ENCODE measurements at regions not wholly inside any gene's neighbourhood (a gene's known extent, or its start where the extent isn't known, plus 50 kb on each side); places are given as distances from the start of the nearest gene placed in this dataset.

DNA sequence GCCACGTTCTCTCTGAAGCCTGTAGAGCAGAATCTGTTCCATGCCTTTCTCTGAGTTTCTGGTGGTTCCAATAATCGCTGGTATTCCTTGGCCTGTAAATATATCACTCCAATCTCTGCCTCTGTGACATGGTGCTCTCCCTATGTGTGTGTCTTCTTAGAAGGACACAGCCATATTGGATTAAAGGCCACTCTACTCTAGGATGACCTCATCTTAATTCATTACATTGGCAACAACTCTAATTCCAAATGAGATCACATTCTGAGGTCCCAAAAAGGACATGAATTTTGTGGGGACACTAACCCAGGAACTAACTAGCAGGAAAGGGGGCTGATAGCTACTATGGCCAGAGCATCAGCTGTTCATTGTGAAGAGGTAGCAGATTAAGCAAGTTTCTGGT is 110.7 kb downstream of the KLF12 start:
- Histone ChIP-seq H3K36me3 (peaks cover 2 to 43% (median 21%) of the 10 kb centered on the region in 11 experiments; a peak in 17 of 22 replicates), H3K4me3 (no peak overlapping the region), H4K20me1 (no peaks in the 10 kb centered on the region), H3K4me1 (peaks cover 8 to 19% (median 14%) of the 10 kb centered on the region in 10 experiments), H3K27ac (no peak overlapping the region), H3K4me2 (no peak overlapping the region), H3K9me3 (replicated peaks in 1 of 11) (peaks cover 9 to 34% (median 23%) of the 10 kb centered on the region in 11 experiments; a peak in 19 of 22 replicates), H3K27me3 (no peaks in the 10 kb centered on the region), H3K9ac (no peak overlapping the region)
- TF ChIP-seq Cebpa-rat (IDR thresholded peaks at IDR 0.05): no peak

DNA sequence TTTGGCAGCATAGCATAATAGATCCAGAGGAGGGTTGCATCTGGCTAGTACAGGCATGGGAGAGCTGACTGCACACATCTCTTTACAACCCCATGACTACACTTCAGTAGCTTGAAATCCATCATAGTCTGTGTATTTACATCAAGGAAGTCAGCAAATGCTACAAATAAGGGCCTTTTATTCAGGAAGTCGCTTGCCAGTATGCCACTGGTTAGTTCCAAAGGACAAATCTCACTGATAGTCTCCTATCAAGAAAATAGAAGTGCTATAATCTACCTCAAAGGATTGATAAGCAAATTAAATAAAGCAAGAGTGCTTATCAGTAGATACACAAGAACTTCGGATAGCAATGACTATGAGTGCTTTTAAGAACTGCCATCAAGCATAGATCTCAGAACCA is 112.7 kb downstream of the KLF12 start:
- Histone ChIP-seq H3K27me3 (no peaks in the 10 kb centered on the region), H3K4me3 (no peak overlapping the region), H3K9me3 (replicated peaks in 1 of 11) (peaks cover 9 to 34% (median 23%) of the 10 kb centered on the region in 11 experiments; a peak in 19 of 22 replicates), H3K36me3 (peaks cover 2 to 43% (median 21%) of the 10 kb centered on the region in 11 experiments; a peak in 17 of 22 replicates), H3K27ac (no peak overlapping the region), H3K9ac (no peak overlapping the region), H4K20me1 (no peaks in the 10 kb centered on the region; a peak in 1 of 22 replicates), H3K4me1 (peaks cover 0 to 4% (median under 1%) of the 10 kb centered on the region in 10 experiments; a peak in 9 of 20 replicates), H3K4me2 (no peak overlapping the region)
- no peak for TF ChIP-seq Cebpa-rat (IDR thresholded peaks at IDR 0.05)

DNA sequence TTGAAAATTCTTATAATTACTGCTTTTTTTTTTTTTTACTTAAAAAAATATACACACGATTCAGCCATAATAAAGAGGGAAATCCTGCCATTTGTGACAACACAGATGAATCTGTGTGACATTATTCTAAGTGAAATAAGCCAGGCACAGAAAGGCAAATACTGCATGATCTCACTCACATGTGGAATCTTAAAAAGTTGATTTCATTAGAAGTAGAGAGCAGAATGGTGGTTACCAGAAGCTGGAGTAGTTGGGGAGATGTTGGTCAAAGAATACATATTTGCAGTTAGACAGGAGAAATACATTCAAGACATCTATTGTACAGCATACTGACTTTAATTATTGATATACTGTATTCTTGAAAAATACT is 116.2 kb downstream of the KLF12 start:
- Histone ChIP-seq H3K9ac (no peak overlapping the region), H3K36me3 (peaks cover 2 to 26% (median 15%) of the 10 kb centered on the region in 11 experiments; a peak in 16 of 22 replicates), H3K27me3 (no peaks in the 10 kb centered on the region), H3K4me3 (no peak overlapping the region), H3K27ac (no peak overlapping the region), H3K4me1 (peaks cover 0 to 3% (median 0%) of the 10 kb centered on the region in 10 experiments; a peak in 1 of 20 replicates), H3K9me3 (replicated peaks in 1 of 11) (peaks cover 8 to 25% (median 16%) of the 10 kb centered on the region in 11 experiments; a peak in 19 of 22 replicates), H4K20me1 (peaks cover 0 to 2% (median 0%) of the 10 kb centered on the region in 11 experiments; a peak in 2 of 22 replicates), H3K4me2 (no peak overlapping the region)
- TF ChIP-seq Cebpa-rat (IDR thresholded peaks at IDR 0.05): no peak

DNA sequence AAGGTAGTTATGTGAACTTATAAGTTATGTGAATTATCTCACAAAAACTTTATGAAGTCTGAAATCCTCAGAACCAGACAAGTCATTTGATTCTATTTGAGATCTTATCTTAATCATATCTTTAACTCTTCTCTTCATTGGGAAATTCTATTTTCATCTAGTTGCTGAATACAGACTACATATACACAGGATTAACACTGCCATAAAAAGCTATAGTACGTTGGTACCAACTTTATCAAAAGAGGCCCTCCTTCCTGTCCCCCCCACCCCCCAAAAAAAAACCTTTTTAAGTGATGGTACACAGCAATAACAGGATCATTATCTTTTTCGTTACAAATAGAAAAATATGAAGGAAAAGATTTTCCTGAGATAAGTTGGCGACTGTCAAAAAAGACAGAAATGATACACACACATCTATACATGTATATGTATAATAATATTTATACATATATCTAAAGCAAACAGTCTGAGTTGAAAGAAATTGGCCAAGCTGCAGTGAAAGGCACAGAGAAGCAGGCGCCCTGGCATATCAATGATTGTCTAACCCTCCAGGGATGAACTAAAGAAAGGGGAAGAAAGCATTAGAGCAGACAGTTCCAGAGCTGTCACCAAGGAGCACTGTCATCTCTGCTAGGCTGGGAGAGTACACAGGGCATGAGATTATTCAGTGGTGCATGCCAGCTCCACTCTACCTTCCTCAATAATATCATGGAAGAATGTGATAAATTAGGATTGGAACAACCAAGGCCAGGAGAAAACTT is 116.7 kb downstream of the KLF12 start:
- H3K9me3 ChIP-seq (replicated peaks in 1 of 11): peaks cover 3 to 19% (median 10%) of the 10 kb centered on the region in 11 experiments; a peak in 17 of 22 replicates
- no peak overlapping the region for H3K4me3 ChIP-seq
- TF ChIP-seq Cebpa-rat (IDR thresholded peaks at IDR 0.05): no peak
- no peak overlapping the region for H3K9ac ChIP-seq
- no peaks in the 10 kb centered on the region for H3K27me3 ChIP-seq
- peaks cover 2 to 21% (median 9%) of the 10 kb centered on the region in 11 experiments; a peak in 11 of 22 replicates for H3K36me3 ChIP-seq
- no peak overlapping the region for H3K27ac ChIP-seq
- no peak overlapping the region for H3K4me2 ChIP-seq
- peaks cover 0 to 3% (median 0%) of the 10 kb centered on the region in 10 experiments; a peak in 1 of 20 replicates for H3K4me1 ChIP-seq
- peaks cover 0 to 5% (median 0%) of the 10 kb centered on the region in 11 experiments; a peak in 2 of 22 replicates for H4K20me1 ChIP-seq

DNA sequence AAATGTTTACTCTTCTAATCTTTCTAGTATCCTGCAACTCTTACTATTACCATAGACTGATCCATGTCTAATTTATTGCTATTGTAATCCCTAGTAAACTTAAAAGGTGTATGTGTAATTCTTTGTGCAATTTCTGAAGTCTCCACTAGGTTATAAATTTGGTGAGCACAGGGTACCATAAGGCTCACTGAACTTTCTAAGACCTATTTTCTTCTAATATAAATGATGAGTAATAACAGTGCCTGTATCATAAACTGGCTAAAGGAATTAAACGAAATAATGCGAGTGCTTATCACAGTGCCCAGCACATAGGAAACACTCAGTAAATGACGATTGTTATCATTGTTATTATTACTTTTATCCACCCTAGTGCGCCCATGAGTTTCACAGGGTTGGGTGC is 119.1 kb downstream of the KLF12 start:
- no peak for TF ChIP-seq Cebpa-rat (IDR thresholded peaks at IDR 0.05)
- H3K9ac ChIP-seq: no peak overlapping the region
- no peaks in the 10 kb centered on the region for H3K27me3 ChIP-seq
- H3K27ac ChIP-seq: no peak overlapping the region
- H4K20me1 ChIP-seq: peaks cover 0 to 5% (median 0%) of the 10 kb centered on the region in 11 experiments; a peak in 2 of 22 replicates
- H3K4me1 ChIP-seq: peaks cover 0 to 6% (median 0%) of the 10 kb centered on the region in 10 experiments; a peak in 2 of 20 replicates
- H3K9me3 ChIP-seq (replicated peaks in 1 of 11): no peaks in the 10 kb centered on the region
- H3K4me2 ChIP-seq: no peak overlapping the region
- H3K4me3 ChIP-seq: no peak overlapping the region
- H3K36me3 ChIP-seq: no peaks in the 10 kb centered on the region; a peak in 2 of 22 replicates

DNA sequence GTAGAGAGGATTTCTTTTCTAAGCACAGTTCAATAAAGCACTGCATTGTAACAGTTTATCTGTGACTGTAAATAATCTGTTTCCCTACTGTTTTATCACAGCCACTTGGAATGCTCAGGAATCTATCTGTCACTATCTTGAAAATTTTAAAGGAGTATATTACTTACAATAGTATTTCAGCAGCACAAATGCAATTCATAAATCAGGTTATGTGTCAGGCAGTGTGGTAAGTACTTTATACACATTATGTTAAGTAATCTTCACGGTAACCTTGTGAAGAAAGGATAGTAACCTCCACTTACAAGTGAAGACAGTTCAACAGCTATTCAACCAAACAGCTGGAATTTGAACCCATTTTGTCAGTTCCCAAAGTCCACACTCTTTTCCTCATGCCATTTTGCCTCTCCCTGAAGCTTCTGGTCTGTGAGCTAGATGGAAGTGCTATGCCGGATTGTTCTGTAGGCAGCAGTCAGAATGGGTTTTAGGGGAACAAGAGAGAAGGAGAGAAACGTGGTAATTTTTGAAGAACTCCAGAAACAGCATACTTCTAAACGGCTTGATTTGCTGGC is 125.0 kb downstream of the KLF12 start:
- H3K9ac ChIP-seq: no peak overlapping the region
- no peak overlapping the region for H3K4me2 ChIP-seq
- TF ChIP-seq Cebpa-rat (IDR thresholded peaks at IDR 0.05): no peak
- peaks cover 0 to 10% (median 0%) of the 10 kb centered on the region in 11 experiments; a peak in 6 of 22 replicates for H3K36me3 ChIP-seq
- peaks cover 0 to 13% (median 2%) of the 10 kb centered on the region in 10 experiments; a peak in 9 of 20 replicates for H3K4me1 ChIP-seq
- H3K9me3 ChIP-seq (replicated peaks in 1 of 11): 0 out of 22 replicates have a peak, but pooled peaks cover 0 to 3% (median 0%) of the 10 kb centered on the region in 11 experiments
- H3K27me3 ChIP-seq: no peaks in the 10 kb centered on the region
- no peak overlapping the region for H3K27ac ChIP-seq
- no peak overlapping the region for H3K4me3 ChIP-seq
- peaks cover 0 to 5% (median 0%) of the 10 kb centered on the region in 11 experiments; a peak in 1 of 22 replicates for H4K20me1 ChIP-seq

DNA sequence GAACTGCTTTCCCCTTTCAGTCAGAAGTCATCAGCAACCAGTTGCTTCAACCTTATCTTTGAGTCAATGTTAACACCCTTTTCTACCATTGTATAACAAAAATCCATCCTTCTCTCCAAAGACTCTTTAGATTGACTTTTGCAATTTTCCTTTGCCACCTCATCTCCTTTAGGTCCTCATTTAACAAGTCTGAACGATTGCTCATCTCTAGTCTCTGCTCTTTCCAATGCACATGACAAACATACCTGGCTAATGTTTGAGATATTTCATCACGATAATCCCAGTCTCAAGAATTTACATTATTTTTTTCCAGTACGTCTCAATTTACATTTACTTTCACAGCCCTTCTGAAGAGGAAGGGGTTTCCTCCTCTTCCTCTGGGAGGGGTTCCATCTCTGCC is 127.5 kb downstream of the KLF12 start:
- Histone ChIP-seq H3K27me3 (no peaks in the 10 kb centered on the region), H3K27ac (no peak overlapping the region), H4K20me1 (no peaks in the 10 kb centered on the region), H3K4me2 (no peak overlapping the region), H3K4me1 (peaks cover 0 to 16% (median 3%) of the 10 kb centered on the region in 10 experiments; a peak in 9 of 20 replicates), H3K4me3 (no peak overlapping the region), H3K9ac (no peak overlapping the region), H3K36me3 (peaks cover 0 to 10% (median 0%) of the 10 kb centered on the region in 11 experiments; a peak in 6 of 22 replicates), H3K9me3 (replicated peaks in 1 of 11) (0 out of 22 replicates have a peak, but pooled peaks cover 0 to 3% (median 0%) of the 10 kb centered on the region in 11 experiments)
- TF ChIP-seq Cebpa-rat (IDR thresholded peaks at IDR 0.05): no peak

DNA sequence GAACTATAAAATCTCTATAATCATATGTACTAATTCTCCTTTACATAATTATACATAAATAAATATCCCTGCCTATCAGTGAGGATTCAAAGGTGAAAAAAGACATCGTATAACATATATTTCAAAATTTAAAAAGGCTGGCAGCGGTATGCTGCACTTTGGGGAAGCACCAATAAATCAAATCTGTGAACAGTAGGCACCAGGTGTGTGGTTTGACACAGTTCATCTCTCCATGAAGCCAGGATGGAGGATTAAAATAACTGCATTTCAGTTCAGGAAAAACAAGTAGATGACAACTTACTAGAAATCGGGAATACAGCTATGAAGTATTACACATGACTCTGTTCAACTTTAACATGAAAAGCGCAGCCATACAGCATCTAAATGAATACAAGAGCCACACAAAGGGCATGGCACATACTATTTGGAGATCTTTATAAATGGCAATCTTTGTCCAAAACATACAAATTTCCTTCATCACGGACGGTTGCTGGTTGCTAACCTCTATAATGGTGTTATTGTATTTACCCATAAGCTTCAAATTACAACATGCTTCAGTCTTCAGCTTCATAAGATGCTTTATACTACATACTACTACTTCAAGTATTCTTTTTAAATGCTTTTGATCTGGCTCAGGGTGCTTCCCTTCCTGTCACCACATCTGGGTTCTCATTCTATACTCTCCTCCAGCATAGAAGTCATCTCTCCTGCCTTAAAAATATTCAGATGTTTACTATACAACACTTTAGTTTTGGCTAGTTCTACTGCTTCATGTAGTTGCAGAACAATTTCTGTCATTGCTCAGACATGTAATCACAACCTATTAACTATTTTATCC is 128.7 kb downstream of the KLF12 start:
- no peaks in the 10 kb centered on the region for H3K27me3 ChIP-seq
- peaks cover 0 to 16% (median 3%) of the 10 kb centered on the region in 10 experiments; a peak in 9 of 20 replicates for H3K4me1 ChIP-seq
- no peaks in the 10 kb centered on the region for H4K20me1 ChIP-seq
- H3K9me3 ChIP-seq (replicated peaks in 1 of 11): 0 out of 22 replicates have a peak, but pooled peaks cover 0 to 3% (median 0%) of the 10 kb centered on the region in 11 experiments
- no peak overlapping the region for H3K9ac ChIP-seq
- no peak for TF ChIP-seq Cebpa-rat (IDR thresholded peaks at IDR 0.05)
- H3K27ac ChIP-seq: no peak overlapping the region
- peaks cover 0 to 10% (median 0%) of the 10 kb centered on the region in 11 experiments; a peak in 6 of 22 replicates for H3K36me3 ChIP-seq
- no peak overlapping the region for H3K4me2 ChIP-seq
- H3K4me3 ChIP-seq: no peak overlapping the region

All from BLaER1 treated with 17β-estradiol and CSF1 and Interleukin-3, amounts not matched to agents 10 nM and 100 nM (cell line).